ENCODE measurements at regions not wholly inside any gene's neighbourhood (a gene's known extent, or its start where the extent isn't known, plus 50 kb on each side); places are given as distances from the start of the nearest gene placed in this dataset.

GRCh38 chr1:69377507-69377906 is 190.2 kb upstream of the LRRC7 start:
- no peak for TF ChIP-seq EP300 (IDR thresholded peaks at IDR 0.05)
- TF ChIP-seq POLR2AphosphoS5 (IDR thresholded peaks at IDR 0.05): no peak
- TF ChIP-seq CTCF (IDR thresholded peaks at IDR 0.05): no peak
- no peak for TF ChIP-seq POLR2A (IDR thresholded peaks at IDR 0.05)
- H3K27me3 ChIP-seq: no peaks in the 10 kb centered on the region
- H3K4me1 ChIP-seq: no peaks in the 10 kb centered on the region
- no peak overlapping the region for H3K4me3 ChIP-seq
- H3K9me3 ChIP-seq: no peaks in the 10 kb centered on the region
- no peaks in the 10 kb centered on the region for H3K36me3 ChIP-seq
- H3K27ac ChIP-seq: no peak overlapping the region
- intact Hi-C loops (cut with DNase I): no loop called here
- WGBS, 2 donors: 63 to 65% methylated on average over 2 of the region's 2 CpGs
- no peak for DNase-seq

- DNase-seq: no peak
- Histone ChIP-seq H3K27ac (no peak overlapping the region), H3K4me1 (no peaks in the 10 kb centered on the region), H3K9me3 (no peaks in the 10 kb centered on the region), H3K27me3 (no peaks in the 10 kb centered on the region), H3K4me3 (no peak overlapping the region), H3K36me3 (no peaks in the 10 kb centered on the region)
- no peak for TF ChIP-seq CTCF (IDR thresholded peaks at IDR 0.05)
- no peak for TF ChIP-seq EP300 (IDR thresholded peaks at IDR 0.05)
- no peak for TF ChIP-seq POLR2AphosphoS5 (IDR thresholded peaks at IDR 0.05)
- TF ChIP-seq POLR2A (IDR thresholded peaks at IDR 0.05): no peak
- intact Hi-C loops (cut with DNase I): no loop called here
Measured at GRCh38 chr1:69388044-69388443, 179.7 kb upstream of the LRRC7 start.

- intact Hi-C loops (cut with DNase I): no loop called here
Measured at GRCh38 chr1:69400128-69400527, 167.6 kb upstream of the LRRC7 start.

GRCh38 chr1:69401879-69402278 is 165.8 kb upstream of the LRRC7 start:
- TF ChIP-seq POLR2AphosphoS5 (IDR thresholded peaks at IDR 0.05) (no peak), CTCF (IDR thresholded peaks at IDR 0.05) (no peak), EP300 (IDR thresholded peaks at IDR 0.05) (no peak), POLR2A (IDR thresholded peaks at IDR 0.05) (no peak)
- no peaks in the 10 kb centered on the region for H3K4me1 ChIP-seq
- no peak for DNase-seq
- no peaks in the 10 kb centered on the region for H3K27me3 ChIP-seq
- intact Hi-C loops (cut with DNase I): no loop called here
- H3K4me3 ChIP-seq: no peak overlapping the region
- WGBS, 2 donors: 95 to 96% methylated on average over 3 of the region's 3 CpGs
- no peak overlapping the region for H3K27ac ChIP-seq
- H3K9me3 ChIP-seq: no peaks in the 10 kb centered on the region
- no peaks in the 10 kb centered on the region for H3K36me3 ChIP-seq

More at GRCh38 chr1:69400128-69400527, 167.6 kb upstream of the LRRC7 start:
- no peak overlapping the region for H3K4me3 ChIP-seq
- TF ChIP-seq CTCF (IDR thresholded peaks at IDR 0.05): no peak
- no peak for TF ChIP-seq POLR2A (IDR thresholded peaks at IDR 0.05)
- TF ChIP-seq EP300 (IDR thresholded peaks at IDR 0.05): no peak
- TF ChIP-seq POLR2AphosphoS5 (IDR thresholded peaks at IDR 0.05): no peak
- no peak overlapping the region for H3K27ac ChIP-seq
- no peaks in the 10 kb centered on the region for H3K27me3 ChIP-seq
- DNase-seq: no peak
- no peaks in the 10 kb centered on the region for H3K9me3 ChIP-seq
- 74 to 88% methylated on average over 1 of the region's 1 CpG for WGBS, 2 donors
- H3K4me1 ChIP-seq: no peaks in the 10 kb centered on the region
- no peaks in the 10 kb centered on the region for H3K36me3 ChIP-seq

- no peak overlapping the region for H3K4me3 ChIP-seq
- no peaks in the 10 kb centered on the region for H3K9me3 ChIP-seq
- H3K27me3 ChIP-seq: no peaks in the 10 kb centered on the region
- H3K4me1 ChIP-seq: no peaks in the 10 kb centered on the region
- intact Hi-C loops (cut with DNase I): no loop called here
- WGBS, 2 donors: 70 to 86% methylated on average over 3 of the region's 3 CpGs
- no peak for DNase-seq
- no peak overlapping the region for H3K27ac ChIP-seq
- H3K36me3 ChIP-seq: no peaks in the 10 kb centered on the region
- TF ChIP-seq CTCF (IDR thresholded peaks at IDR 0.05) (no peak), EP300 (IDR thresholded peaks at IDR 0.05) (no peak), POLR2AphosphoS5 (IDR thresholded peaks at IDR 0.05) (no peak), POLR2A (IDR thresholded peaks at IDR 0.05) (no peak)
Measured at GRCh38 chr1:69403756-69404320, 163.9 kb upstream of the LRRC7 start.

Measured in sigmoid colon (tissue), 6 donors.